ENCODE measurements at regions not wholly inside any gene's neighbourhood (a gene's known extent, or its start where the extent isn't known, plus 50 kb on each side); places are given as distances from the start of the nearest gene placed in this dataset.

GRCh38 chr7:131208777-131209176, 118.9 kb upstream of the MKLN1 start:
- no peak for DNase-seq

DNA sequence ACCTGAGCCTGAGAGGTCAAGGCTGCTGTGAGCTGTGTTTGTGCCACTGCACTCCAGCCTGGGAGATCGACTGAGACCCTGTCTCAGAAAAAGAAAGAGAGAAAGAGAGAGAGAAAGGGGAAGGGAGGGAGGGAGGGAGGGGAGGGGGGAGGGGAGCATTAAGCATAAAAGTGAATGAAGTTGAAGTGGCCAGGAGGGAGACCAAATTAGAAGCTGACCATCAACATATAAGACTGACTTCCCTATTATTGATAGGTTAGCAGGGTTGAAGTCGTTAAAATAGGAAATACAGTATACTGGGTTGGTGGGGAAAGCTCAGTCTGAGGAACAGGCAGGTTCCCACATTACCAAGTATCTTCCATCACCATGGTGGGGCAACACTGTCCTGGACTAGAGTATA, 117.1 kb upstream of the MKLN1 start:
- no peak for DNase-seq

DNA sequence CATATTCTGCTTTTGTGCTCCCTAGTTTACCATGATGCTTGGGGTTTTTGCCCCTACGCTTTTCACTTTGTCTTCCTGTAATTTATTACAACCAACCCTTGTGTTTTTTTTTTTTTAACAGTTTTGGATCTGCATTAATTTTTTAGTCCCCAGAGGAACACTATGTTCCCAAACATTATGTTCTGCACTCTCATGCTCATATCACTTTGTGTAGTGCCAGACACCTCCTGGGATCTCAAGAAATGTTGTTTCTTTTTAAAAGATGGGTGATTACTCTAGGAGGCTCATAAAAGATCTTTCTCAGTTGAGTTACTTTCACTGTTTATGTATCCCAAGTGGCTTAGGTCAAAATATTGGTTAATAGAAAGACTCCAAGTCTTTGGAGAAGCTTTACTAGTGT, 116.2 kb upstream of the MKLN1 start:
- no peak for DNase-seq

GRCh38 chr7:131212114-131212513, 115.6 kb upstream of the MKLN1 start:
- no peak for DNase-seq

DNA sequence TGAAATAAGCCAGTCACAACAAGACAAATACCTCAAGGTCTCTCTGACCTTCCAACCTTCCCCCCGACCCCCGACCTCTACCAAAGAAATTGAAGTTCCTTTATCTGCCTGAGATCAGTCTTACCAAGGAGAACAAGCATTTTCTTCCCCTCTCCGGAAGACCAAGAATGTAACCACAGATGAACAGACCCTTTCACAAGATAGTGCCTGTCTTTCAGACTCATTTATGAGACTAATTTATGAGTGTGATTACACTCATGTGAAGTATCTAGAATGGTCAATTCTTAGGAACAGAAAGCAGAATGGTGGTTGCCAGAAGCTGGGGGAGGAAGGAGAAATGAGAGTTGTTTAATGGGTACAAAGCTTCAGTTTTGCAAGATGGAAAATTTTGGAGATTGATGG, 108.9 kb upstream of the MKLN1 start:
- no peak for DNase-seq

DNA sequence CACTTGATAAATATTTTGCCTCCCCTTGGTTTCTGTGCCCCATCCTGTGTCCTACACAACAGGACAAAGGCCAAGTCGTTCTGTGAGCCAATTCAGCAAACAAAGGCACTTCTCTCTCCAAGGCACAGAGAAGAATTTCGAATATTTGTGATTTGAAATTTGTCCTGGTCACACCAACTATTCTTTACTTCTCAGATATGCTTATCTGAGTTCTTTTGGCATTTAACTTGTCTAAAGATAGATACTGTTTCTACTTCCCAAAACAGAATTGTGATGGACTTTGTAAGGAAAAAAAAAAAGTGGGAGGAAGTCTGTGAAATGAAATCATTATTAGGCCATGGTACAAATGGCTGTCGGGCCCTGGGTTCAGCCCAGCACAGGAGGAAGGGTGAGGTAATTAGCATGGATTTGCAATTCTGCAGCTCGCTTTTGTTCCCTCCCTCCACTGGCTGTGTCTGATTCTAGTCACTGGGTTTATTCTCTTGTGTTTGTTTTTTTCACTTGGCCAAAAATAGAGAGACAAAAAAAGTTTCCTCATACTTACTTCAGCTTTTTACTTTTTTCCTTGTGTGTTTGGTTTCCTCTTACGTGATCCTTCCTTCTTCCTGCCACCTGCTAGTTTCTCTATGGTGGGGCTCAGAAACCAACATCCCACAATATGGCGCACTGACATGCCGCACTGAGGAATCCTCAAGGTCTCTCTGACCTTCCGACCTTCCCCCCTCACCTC, 108.2 kb upstream of the MKLN1 start:
- no peak for DNase-seq

GRCh38 chr7:131221061-131221460, 106.6 kb upstream of the MKLN1 start:
- DNase-seq, result no peak

GRCh38 chr7:131222171-131222570, 105.5 kb upstream of the MKLN1 start:
- DNase-seq, result no peak

DNA sequence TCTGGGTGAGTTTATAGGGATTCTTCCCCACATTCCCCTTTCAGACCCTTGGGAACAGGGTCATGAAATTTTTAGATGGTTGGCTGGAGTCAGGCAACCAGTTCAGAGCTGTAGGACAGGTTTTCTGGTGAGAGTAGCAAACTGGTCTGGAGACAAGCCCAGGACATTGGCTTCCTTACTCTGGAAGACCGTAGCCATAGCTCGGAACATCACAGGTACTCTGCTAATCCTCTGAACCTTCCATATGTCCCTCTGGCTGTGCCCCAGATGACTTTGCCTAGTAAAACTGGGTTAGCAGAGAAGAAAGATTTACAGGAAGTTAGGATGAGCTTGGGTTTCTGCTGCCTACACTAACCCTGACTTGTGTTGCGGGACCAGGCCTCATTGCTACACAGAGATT, 104.5 kb upstream of the MKLN1 start:
- no peak for DNase-seq

- DNase-seq, result no peak
These were observed 102.7 kb upstream of the MKLN1 start for GRCh38 chr7:131224996-131225395.

GRCh38 chr7:131225619-131226513, 101.8 kb upstream of the MKLN1 start:
- DNase-seq, result peak; percentile 86

GRCh38 chr7:131226514-131226865, 101.2 kb upstream of the MKLN1 start:
- no peak for DNase-seq

DNA sequence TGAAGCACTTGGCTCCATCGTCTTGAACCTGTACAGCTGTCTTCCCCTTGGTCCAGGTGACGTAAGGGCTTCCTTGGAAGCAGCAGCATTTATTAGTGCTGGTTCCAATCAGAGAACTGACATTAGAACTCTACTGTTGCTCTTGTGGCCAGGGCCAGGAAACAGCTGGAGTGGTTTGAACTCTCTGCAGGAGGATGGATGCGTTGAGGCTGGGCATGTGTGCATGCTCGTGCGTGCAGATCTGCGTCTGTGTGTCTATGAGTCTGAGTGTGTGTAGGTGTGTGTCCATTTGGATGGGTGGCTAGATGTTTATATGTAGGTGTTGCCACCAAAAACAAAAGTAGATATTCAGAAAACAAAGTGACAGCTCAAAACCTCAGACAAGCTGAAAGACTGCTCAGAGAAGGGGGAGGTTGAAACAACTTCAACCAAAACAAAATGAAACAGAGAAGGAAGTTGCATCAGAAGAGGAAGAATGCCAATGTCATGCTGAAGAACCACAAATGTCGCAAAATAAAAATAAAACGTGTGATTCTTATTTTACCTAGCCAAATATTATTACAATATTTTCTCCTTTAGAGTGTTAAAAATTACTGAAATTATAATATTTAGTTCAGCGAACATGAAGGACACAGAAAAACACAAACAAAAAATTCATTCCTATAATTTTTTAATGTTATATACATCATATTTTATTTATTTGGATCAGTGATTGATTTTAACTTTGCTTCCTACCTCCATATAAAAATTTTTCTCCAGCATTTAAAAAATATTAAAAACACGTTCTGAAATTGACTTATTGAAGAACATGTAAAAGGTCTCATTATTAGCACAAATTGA, 96.1 kb upstream of the MKLN1 start:
- no peak for DNase-seq

DNA sequence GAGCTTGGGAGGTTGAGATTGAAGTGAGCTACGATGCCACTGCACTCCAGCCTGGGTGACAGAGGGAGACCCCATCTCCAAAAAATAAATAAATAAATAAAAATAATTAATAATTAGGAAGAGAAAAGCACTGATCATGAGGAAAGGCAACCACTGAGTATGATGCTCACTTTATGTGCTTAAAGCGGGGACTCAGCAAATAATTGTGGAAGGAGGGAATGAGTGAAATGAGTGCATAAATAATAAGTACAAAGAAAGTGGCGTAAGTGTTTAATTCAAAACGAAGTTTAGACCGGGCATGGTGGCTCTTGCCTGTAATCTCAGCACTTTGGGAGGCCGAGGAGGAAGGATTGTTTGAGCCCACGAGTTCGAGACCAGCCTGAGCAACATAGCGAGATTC, 94.9 kb upstream of the MKLN1 start:
- no peak for DNase-seq

DNA sequence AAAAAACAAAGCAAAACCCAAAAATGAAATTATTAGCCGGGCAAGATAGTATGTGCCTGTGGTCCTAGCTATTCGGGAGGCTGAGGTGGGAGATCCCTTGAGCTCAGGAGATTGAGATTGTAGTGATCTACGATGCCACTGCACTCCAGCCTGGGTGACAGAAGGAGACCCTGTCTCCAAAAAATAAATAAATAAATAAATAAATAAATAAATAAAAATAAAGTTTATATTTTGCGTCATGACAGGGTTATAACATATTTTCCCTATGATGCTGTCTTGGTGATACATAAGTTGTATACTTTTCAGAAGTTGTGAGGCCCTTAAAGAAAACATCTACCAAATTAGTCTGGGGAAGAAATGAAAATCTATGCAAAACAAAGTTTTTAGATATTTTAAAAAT, 94.5 kb upstream of the MKLN1 start:
- no peak for DNase-seq

DNA sequence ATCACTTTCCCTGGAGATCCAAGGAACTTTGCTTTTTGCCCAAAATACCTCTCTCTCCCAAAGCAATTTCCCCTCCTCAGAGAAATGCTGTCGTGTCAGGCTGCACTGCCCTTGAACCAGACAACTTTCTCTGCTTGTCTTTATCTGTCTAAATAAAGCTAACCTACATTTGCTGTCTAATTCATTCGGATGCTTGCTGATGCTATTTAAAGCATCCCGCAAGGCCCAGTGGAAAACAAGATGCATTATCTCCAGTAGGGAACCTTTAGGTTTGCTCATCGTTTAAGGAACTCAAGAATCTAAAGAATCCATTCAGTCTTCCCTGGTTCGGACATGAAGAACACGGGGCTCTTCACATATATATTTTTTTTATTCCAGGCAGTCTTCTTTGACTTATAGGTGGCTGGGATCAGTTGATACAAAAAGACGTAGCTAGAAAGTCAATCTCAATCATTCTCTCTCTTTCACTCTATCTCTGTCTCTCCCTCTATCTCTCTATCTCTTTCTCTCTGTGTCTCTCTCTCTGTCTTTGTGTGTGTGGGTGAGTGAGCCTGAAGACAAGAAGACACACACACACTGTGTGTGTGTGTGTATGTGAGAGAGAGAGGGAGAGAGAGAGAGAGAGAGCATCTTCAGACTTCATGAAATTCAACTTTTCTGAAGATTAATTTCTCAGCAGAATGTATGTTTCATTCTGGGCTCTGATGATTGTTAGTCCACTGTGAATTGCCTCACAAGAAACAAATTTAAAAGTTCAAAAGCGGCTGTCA, 92.8 kb upstream of the MKLN1 start:
- DNase-seq, result no peak

GRCh38 chr7:131235489-131236317, 92.0 kb upstream of the MKLN1 start:
- DNase-seq, result no peak

DNA sequence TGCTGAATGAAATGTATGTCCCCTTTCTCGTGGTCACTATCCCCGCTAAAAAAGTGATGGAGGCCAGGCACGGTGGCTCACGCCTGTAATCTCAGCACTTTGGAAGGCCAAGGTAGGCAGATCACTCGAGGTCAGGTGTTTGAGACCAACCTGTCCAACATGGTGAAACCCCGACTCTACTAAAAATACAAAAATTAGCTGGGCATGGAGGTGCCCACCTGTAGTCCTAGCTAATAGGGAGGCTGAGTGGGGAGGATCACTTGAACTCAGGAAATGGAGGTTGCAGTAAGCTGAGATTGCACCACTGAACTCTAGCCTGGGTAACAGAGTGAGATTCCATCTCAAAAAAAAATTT, 91.4 kb upstream of the MKLN1 start:
- no peak for DNase-seq

DNA sequence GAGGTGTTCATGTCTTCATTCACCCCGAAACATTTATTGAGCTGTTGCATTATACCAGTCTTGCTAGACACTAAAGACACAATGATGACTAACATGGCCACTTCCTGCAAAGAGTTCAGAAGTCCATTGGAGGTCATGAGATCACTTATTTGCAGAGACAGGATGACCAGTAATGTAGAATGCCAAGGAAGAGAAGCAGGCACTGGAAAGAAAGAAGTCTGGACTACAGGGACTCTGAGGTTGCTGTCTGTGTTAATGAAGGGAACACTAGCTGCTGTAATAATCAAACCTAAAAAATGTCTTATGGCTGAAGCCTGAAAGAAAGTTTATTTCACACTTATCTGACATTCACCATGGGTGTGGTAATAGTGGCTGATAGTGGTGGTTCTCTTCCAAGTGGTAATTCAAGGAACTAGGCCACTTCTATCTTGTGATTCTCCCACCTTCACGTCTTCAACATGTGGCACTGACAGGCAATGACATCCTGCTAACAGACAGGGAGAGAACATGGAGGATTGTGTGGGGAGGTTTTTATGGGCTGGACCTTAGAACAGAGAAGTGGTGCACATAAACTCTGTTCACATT, 89.2 kb upstream of the MKLN1 start:
- DNase-seq, result no peak

DNA sequence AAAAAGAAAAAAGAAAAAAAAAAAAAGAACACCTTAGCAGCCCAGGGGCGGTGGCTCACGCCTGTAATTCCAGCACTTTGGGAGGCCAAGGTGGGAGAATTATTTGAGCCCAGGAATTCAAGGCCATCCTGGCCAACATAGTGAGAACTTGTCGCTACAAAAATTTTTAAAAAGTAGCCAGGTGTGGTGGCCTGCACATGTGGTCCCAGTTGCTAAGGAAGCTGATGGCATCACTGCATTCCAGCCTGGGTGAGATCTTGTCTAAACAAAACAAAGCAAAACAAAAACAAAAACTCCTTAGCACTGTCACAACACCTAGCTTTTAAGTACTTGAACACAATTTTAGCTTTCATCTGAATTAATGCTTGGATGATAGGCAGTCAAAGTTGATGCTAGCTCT, 86.3 kb upstream of the MKLN1 start:
- no peak for DNase-seq

- no peak for DNase-seq
These were observed 85.5 kb upstream of the MKLN1 start for GRCh38 chr7:131242123-131242650.
